ENCODE measurements at regions not wholly inside any gene's neighbourhood (a gene's known extent, or its start where the extent isn't known, plus 50 kb on each side); places are given as distances from the start of the nearest gene placed in this dataset.
"Not testable (repeated sequence)": the region's sequence is repeated elsewhere in the genome, so short reads cannot be mapped to it uniquely, and the experiment has no call there.

GRCh38 chr4:18511727-18512126 is 490.2 kb upstream of the LCORL start:
- DNase-seq = no peak

- no peak for DNase-seq
Observed at GRCh38 chr4:18508786-18509185, 487.2 kb upstream of the LCORL start.

- no peak for DNase-seq
Observed at GRCh38 chr4:18480928-18481327, 459.4 kb upstream of the LCORL start.

GRCh38 chr4:18480342-18480741 is 458.8 kb upstream of the LCORL start:
- DNase-seq = no peak

GRCh38 chr4:18479825-18480224 is 458.3 kb upstream of the LCORL start:
- no peak for DNase-seq

GRCh38 chr4:18463987-18464559 is 442.5 kb upstream of the LCORL start:
- DNase-seq = no peak

GRCh38 chr4:18458465-18458864 is 436.9 kb upstream of the LCORL start:
- DNase-seq = no peak

GRCh38 chr4:18454349-18454748 is 432.8 kb upstream of the LCORL start:
- DNase-seq = no peak

- DNase-seq = no peak
Observed at GRCh38 chr4:18445110-18445509, 423.6 kb upstream of the LCORL start.

GRCh38 chr4:18444206-18444605 is 422.7 kb upstream of the LCORL start:
- no peak for DNase-seq

- no peak for DNase-seq
Observed at GRCh38 chr4:18442957-18443356, 421.4 kb upstream of the LCORL start.

GRCh38 chr4:18441676-18442075 is 420.1 kb upstream of the LCORL start:
- DNase-seq = no peak

- no peak for DNase-seq
Observed at GRCh38 chr4:18441203-18441590, 419.6 kb upstream of the LCORL start.

GRCh38 chr4:18440527-18441202 is 419.1 kb upstream of the LCORL start:
- no peak for DNase-seq

- no peak for DNase-seq
Observed at GRCh38 chr4:18439311-18439710, 417.8 kb upstream of the LCORL start.

- no peak for DNase-seq
Observed at GRCh38 chr4:18435781-18436180, 414.2 kb upstream of the LCORL start.

GRCh38 chr4:18422685-18423084 is 401.1 kb upstream of the LCORL start:
- DNase-seq = no peak

- no peak for DNase-seq
Observed at GRCh38 chr4:18421519-18421918, 400.0 kb upstream of the LCORL start.

- no peak for DNase-seq
Observed at GRCh38 chr4:18419780-18420179, 398.2 kb upstream of the LCORL start.

- DNase-seq = not testable (repeated sequence)
Observed at GRCh38 chr4:18418195-18418898, 396.8 kb upstream of the LCORL start.

- DNase-seq = not testable (repeated sequence)
Observed at GRCh38 chr4:18417651-18418050, 396.1 kb upstream of the LCORL start.

- DNase-seq = no peak
Observed at GRCh38 chr4:18406264-18406663, 384.7 kb upstream of the LCORL start.

GRCh38 chr4:18405054-18405453 is 383.5 kb upstream of the LCORL start:
- no peak for DNase-seq

- no peak for DNase-seq
Observed at GRCh38 chr4:18404642-18405041, 383.1 kb upstream of the LCORL start.

All from NCI-H1694 treated with DMSO at 0.1 percent for 48 hours (cell line).